ENCODE measurements at regions not wholly inside any gene's neighbourhood (a gene's known extent, or its start where the extent isn't known, plus 50 kb on each side); places are given as distances from the start of the nearest gene placed in this dataset.
"Not testable (repeated sequence)": the region's sequence is repeated elsewhere in the genome, so short reads cannot be mapped to it uniquely, and the experiment has no call there.

DNA sequence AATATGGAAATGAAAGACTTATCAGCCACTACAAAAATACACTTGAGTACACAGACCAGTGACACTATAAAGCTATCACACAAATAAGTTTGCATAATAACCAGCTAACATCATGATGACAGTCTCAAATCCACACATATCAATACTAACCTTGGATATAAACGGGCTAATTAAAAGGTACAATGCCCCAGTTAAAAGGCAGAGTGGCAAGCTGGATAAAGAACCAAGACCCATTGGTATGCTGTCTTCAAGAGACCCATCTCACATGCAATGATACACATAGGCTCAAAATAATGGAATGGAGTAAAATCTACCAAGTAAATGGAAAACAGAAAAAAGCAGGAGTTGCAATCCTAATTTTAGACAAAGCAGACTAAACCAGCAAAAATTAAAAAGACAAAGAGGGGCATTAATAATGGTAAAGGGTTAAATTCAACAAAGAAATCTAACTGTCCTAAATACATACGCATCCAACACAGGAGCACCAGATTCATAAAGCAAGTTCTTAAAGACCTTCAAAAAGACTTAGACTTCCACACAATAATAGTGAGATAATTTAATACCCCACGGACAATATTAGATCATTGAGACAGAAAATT, 163.3 kb downstream of the CD24 start:
- TF ChIP-seq, protein P1, sequence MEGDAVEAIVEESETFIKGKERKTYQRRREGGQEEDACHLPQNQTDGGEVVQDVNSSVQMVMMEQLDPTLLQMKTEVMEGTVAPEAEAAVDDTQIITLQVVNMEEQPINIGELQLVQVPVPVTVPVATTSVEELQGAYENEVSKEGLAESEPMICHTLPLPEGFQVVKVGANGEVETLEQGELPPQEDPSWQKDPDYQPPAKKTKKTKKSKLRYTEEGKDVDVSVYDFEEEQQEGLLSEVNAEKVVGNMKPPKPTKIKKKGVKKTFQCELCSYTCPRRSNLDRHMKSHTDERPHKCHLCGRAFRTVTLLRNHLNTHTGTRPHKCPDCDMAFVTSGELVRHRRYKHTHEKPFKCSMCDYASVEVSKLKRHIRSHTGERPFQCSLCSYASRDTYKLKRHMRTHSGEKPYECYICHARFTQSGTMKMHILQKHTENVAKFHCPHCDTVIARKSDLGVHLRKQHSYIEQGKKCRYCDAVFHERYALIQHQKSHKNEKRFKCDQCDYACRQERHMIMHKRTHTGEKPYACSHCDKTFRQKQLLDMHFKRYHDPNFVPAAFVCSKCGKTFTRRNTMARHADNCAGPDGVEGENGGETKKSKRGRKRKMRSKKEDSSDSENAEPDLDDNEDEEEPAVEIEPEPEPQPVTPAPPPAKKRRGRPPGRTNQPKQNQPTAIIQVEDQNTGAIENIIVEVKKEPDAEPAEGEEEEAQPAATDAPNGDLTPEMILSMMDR (IDR thresholded peaks at IDR 0.05): no peak
- H3K36me3 ChIP-seq: no peaks in the 10 kb centered on the region
- no peak overlapping the region for H3K27ac ChIP-seq
- H3K9me3 ChIP-seq: peaks cover 0 to 27% of the 10 kb centered on the region in 2 donors
- H3K27me3 ChIP-seq: no peaks in the 10 kb centered on the region
- intact Hi-C loops (cut with DNase I): no loop called here
- no peak for DNase-seq (ENCODE audit: low spot score in 2 of 2)
- H3K4me1 ChIP-seq: no peaks in the 10 kb centered on the region
- H3K4me3 ChIP-seq: no peak overlapping the region

DNA sequence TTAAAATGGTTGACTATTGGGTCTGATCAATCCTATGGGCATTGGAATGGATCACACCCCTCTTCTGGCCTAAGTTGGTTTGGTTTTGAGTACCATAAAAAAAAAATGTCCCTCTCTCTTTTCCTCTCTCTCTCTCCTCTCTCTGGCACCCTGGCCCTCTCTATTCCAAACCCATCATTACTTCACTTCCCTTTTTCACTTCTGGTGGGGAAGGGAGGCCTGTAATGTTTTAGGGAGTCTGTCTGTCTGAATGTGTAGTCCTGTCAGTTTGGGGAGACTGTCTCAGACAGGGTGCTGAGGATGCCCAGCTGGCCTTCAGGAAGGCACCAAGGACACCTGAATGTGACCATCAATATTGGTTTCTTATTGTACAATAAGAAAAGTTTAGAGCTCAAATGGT, 165.8 kb downstream of the CD24 start:
- TF ChIP-seq, protein P1 (IDR thresholded peaks at IDR 0.05): no peak
- intact Hi-C loops (cut with DNase I): no loop called here
- no peak for DNase-seq (ENCODE audit: low spot score in 2 of 2)
- no peaks in the 10 kb centered on the region for H3K4me1 ChIP-seq
- no peaks in the 10 kb centered on the region for H3K36me3 ChIP-seq
- H3K9me3 ChIP-seq: peaks cover 0 to 27% of the 10 kb centered on the region in 2 donors
- no peaks in the 10 kb centered on the region for H3K27me3 ChIP-seq
- no peak overlapping the region for H3K4me3 ChIP-seq
- H3K27ac ChIP-seq: no peak overlapping the region

DNA sequence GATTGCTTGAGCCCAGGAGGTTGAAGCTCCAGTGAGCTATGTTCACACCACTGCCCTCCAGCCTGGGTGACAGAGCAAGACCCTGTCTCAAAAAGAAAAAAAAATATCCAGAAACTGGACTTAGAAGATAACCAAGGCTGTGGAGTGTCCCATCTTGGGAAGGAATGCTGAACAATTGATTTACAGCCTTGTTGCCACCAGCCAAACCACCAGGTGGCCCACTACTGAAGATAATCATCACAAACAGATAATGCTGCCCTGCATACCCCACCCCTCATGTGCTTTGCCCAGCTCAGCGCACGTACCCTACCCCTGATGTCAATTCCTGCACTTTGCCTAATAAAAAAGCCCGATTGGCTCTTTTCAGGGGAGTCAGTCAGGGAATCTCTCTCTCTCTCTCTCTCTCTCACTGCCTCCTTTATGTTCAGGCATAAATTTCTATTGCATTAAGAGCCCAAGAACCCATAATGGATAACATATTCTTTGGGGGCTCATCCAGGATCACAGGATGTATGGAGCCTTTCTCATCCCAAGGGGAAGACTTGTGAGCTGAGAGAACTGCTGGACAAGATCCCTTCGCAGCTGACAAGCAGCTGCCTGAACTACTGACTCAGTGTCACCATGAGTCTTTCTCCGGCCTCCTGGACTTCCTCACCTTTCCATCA, 166.4 kb downstream of the CD24 start:
- intact Hi-C loops (cut with DNase I): no loop called here
- Histone ChIP-seq H3K36me3 (no peaks in the 10 kb centered on the region), H3K4me3 (no peak overlapping the region), H3K27ac (no peak overlapping the region), H3K9me3 (peaks cover 0 to 27% of the 10 kb centered on the region in 2 donors), H3K27me3 (no peaks in the 10 kb centered on the region), H3K4me1 (no peaks in the 10 kb centered on the region)
- TF ChIP-seq, protein P1 (IDR thresholded peaks at IDR 0.05): no peak
- DNase-seq (ENCODE audit: low spot score in 2 of 2): no peak

DNA sequence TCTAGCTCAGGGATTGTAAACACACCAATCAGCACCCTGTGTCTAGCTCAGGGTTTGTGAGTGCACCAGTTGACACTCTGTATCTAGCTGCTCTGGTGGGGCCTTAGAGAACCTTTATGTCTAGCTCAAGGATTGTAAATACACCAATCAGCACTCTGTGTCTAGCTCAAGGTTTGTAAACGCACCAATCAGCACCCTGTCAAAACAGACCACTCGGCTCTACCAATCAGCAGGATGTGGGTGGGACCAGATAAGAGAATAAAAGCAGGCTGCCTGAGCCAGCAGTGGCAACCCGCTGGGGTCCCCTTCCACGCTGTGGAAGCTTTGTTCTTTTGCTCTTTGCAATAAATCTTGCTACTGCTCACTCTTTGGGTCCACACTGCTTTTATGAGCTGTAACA, 168.3 kb downstream of the CD24 start:
- intact Hi-C loops (cut with DNase I); H3K27me3 ChIP-seq; DNase-seq (ENCODE audit: low spot score in 2 of 2); H3K27ac ChIP-seq; H3K36me3 ChIP-seq; H3K4me3 ChIP-seq; H3K4me1 ChIP-seq: not testable (repeated sequence)
- H3K9me3 ChIP-seq: peaks cover 0 to 27% of the 10 kb centered on the region in 2 donors

DNA sequence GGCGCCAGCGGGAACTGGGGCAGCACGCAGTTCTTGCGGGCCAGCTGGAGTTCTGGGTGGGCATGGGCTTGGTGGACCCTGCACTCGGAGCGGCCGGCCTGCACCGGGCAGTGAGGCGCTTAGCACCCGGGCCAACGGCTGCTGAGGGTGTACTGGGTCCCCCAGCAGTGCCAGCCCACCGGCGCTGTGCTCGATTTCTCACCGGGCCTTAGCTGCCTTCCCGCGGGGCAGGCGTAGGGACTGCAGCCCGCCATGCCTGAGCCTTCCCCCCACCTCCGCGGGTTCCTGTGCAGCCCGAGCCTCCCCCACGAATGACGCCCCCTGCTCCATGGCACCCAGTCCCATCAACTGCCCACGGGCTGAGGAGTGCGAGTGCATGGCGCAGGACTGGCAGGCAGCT, 168.8 kb downstream of the CD24 start:
- intact Hi-C loops (cut with DNase I): no loop called here
- Histone ChIP-seq H3K4me3 (no peak overlapping the region), H3K4me1 (no peaks in the 10 kb centered on the region), H3K9me3 (peaks cover 0 to 25% of the 10 kb centered on the region in 2 donors), H3K27ac (no peak overlapping the region), H3K27me3 (no peaks in the 10 kb centered on the region), H3K36me3 (no peaks in the 10 kb centered on the region)
- TF ChIP-seq, protein P1 (IDR thresholded peaks at IDR 0.05): no peak
- no peak for DNase-seq (ENCODE audit: low spot score in 2 of 2)

Measured in ascending aorta (tissue), 2 donors.